ENCODE measurements at regions not wholly inside any gene's neighbourhood (a gene's known extent, or its start where the extent isn't known, plus 50 kb on each side); places are given as distances from the start of the nearest gene placed in this dataset.

DNA sequence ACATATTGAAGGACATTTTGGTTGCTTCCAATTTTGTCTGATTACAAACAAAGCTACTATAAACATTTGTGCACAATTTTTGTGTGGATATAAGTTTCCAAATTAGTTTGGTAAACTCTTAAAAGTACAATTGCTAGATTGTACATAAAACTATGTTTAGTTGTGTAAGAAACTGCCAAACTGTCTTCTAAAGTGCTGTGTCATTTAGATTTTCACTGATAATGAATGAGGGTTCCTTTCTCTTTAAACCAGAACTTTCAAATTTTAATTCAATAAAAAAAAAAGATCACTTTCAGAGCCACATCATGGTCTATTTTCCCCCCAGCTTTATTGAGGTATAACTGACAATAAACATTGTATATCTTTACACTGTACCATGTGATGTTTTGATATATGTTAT is 74.0 kb upstream of the TRPC7 start:
- Histone ChIP-seq H3K36me3 (no peaks in the 10 kb centered on the region), H3K27me3 (no peaks in the 10 kb centered on the region), H3K4me3 (no peak overlapping the region), H3K27ac (no peak overlapping the region), H3K4me1 (no peaks in the 10 kb centered on the region), H3K9me3 (no peaks in the 10 kb centered on the region)
- ATAC-seq: no peak
- intact Hi-C loops (cut with DNase I; ENCODE audit: low total_unique reads) (no loop called here), in situ Hi-C loops (cut with MboI; ENCODE audit: low sequenced_read_pairs in 4 of 4) (no loop called here)
- DNase-seq: no peak
- TF ChIP-seq POLR2A (IDR thresholded peaks at IDR 0.05): no peak
- TF ChIP-seq, protein P1, sequence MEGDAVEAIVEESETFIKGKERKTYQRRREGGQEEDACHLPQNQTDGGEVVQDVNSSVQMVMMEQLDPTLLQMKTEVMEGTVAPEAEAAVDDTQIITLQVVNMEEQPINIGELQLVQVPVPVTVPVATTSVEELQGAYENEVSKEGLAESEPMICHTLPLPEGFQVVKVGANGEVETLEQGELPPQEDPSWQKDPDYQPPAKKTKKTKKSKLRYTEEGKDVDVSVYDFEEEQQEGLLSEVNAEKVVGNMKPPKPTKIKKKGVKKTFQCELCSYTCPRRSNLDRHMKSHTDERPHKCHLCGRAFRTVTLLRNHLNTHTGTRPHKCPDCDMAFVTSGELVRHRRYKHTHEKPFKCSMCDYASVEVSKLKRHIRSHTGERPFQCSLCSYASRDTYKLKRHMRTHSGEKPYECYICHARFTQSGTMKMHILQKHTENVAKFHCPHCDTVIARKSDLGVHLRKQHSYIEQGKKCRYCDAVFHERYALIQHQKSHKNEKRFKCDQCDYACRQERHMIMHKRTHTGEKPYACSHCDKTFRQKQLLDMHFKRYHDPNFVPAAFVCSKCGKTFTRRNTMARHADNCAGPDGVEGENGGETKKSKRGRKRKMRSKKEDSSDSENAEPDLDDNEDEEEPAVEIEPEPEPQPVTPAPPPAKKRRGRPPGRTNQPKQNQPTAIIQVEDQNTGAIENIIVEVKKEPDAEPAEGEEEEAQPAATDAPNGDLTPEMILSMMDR (IDR thresholded peaks at IDR 0.05 in 4 of 5, conservative IDR thresholded peaks at IDR 0.05 in 1 of 5): no peak

DNA sequence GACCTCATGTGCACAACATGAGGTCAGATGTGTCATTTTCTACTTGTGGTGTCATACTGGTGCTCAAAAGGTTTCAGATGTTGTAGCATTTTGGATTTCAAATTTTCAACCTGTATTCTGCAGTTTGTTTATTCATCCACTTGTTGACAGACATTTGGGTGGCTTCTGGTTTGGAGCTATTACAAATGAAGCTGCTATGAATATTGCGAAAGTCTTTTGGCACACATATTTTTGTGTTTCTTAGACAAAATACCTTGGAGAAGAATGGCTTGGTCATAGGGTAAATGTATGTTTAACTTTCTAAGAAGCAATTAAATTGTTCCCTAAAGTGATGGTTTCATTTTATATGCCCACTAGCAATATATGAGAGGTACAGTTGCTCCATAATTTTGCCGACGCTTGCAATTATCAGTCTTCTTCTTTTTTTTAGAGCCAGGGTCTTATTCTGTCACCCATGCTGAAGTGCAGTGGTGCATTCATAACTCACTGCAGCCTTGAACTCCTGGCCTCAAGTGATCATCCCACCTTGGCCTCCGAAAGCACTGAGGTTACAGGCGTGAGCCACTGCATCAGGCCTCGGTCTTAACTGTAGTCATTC is 70.7 kb upstream of the TRPC7 start:
- in situ Hi-C loops (cut with MboI; ENCODE audit: low sequenced_read_pairs in 4 of 4) (no loop called here), intact Hi-C loops (cut with DNase I; ENCODE audit: low total_unique reads) (no loop called here)
- Histone ChIP-seq H3K4me3 (no peak overlapping the region), H3K9me3 (no peaks in the 10 kb centered on the region), H3K4me1 (no peaks in the 10 kb centered on the region), H3K36me3 (no peaks in the 10 kb centered on the region), H3K27ac (no peak overlapping the region), H3K27me3 (no peaks in the 10 kb centered on the region)
- TF ChIP-seq, protein P1 (IDR thresholded peaks at IDR 0.05 in 4 of 5, conservative IDR thresholded peaks at IDR 0.05 in 1 of 5): no peak
- TF ChIP-seq POLR2A (IDR thresholded peaks at IDR 0.05): no peak
- ATAC-seq (no peak), DNase-seq (no peak)

DNA sequence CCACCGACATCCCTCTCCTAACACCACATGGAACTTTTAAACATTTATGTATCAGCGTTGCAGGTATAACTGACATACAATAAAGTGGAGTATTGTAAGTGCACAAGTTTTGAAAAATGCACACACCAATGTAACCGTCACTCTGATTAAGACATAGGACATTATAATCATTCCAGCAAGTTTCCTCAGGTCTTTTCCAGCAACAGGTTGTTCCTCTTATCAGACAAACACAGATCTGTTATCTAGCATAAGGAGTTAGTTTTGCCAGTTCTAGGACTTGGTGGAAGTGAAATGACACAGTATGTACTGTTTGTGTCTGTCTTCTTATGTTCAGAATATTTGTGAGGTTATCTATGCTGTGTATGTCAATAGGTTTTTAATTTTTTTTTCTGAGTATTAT is 69.5 kb upstream of the TRPC7 start:
- Histone ChIP-seq H3K27me3 (no peaks in the 10 kb centered on the region), H3K4me1 (no peaks in the 10 kb centered on the region), H3K27ac (no peak overlapping the region), H3K4me3 (no peak overlapping the region), H3K36me3 (no peaks in the 10 kb centered on the region), H3K9me3 (no peaks in the 10 kb centered on the region)
- no peak for TF ChIP-seq POLR2A (IDR thresholded peaks at IDR 0.05)
- TF ChIP-seq, protein P1 (IDR thresholded peaks at IDR 0.05 in 4 of 5, conservative IDR thresholded peaks at IDR 0.05 in 1 of 5): no peak
- in situ Hi-C loops (cut with MboI; ENCODE audit: low sequenced_read_pairs in 4 of 4): no loop called here
- intact Hi-C loops (cut with DNase I; ENCODE audit: low total_unique reads): no loop called here
- ATAC-seq: no peak
- DNase-seq: no peak

DNA sequence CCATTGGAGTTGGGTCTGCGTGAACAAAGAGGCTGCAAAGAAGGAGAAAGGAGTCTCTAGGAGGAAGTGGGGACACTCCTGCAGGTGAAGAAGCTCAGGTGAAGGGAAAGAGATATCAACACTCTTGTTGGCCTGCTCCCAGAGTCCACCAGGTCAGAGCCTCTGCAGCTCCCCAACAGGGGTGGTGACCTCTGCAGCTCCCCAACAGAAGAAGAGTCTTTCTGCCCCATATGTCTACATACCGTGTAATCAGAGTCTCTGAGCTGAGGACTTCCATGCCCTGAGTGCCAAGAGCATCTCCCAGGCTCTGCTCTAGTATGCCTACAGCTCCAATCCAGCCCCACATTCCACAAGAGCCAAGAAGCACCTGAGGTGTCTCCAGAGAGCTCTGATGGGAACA is 67.4 kb upstream of the TRPC7 start:
- H3K27me3 ChIP-seq: no peaks in the 10 kb centered on the region
- H3K4me3 ChIP-seq: no peak overlapping the region
- ATAC-seq (no peak), DNase-seq (no peak)
- intact Hi-C loops (cut with DNase I; ENCODE audit: low total_unique reads) (no loop called here), in situ Hi-C loops (cut with MboI; ENCODE audit: low sequenced_read_pairs in 4 of 4) (no loop called here)
- no peaks in the 10 kb centered on the region for H3K36me3 ChIP-seq
- H3K4me1 ChIP-seq: no peaks in the 10 kb centered on the region
- H3K9me3 ChIP-seq: no peaks in the 10 kb centered on the region
- no peak for TF ChIP-seq POLR2A (IDR thresholded peaks at IDR 0.05)
- TF ChIP-seq, protein P1 (IDR thresholded peaks at IDR 0.05 in 4 of 5, conservative IDR thresholded peaks at IDR 0.05 in 1 of 5): no peak
- no peak overlapping the region for H3K27ac ChIP-seq

DNA sequence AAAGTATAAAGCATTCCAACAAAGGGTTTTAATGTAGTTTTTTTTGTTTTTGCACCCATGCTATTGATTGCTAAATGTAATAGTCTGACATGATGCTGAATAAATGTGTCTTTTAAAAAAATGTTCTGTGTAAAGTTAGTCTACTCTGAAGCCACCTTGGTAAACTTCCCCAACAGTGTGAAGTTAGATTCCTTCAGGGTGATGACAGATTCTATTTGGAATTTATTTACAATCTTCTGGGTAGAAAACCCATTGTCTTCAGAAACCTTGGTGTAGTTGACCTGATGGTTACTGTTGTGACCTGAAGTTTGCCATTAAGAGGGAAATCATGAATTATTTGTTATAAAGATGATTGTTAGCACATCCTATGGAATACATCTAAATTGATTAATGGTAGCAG is 64.7 kb upstream of the TRPC7 start:
- intact Hi-C loops (cut with DNase I; ENCODE audit: low total_unique reads) (no loop called here), in situ Hi-C loops (cut with MboI; ENCODE audit: low sequenced_read_pairs in 4 of 4) (no loop called here)
- Histone ChIP-seq H3K4me1 (no peaks in the 10 kb centered on the region), H3K27ac (no peak overlapping the region), H3K9me3 (no peaks in the 10 kb centered on the region), H3K4me3 (no peak overlapping the region), H3K27me3 (no peaks in the 10 kb centered on the region), H3K36me3 (no peaks in the 10 kb centered on the region)
- ATAC-seq: no peak
- TF ChIP-seq, protein P1 (IDR thresholded peaks at IDR 0.05 in 4 of 5, conservative IDR thresholded peaks at IDR 0.05 in 1 of 5): no peak
- TF ChIP-seq POLR2A (IDR thresholded peaks at IDR 0.05): no peak
- no peak for DNase-seq
